Colonic mucosa (tissue), 4 donors: ENCODE measurements at regions not wholly inside any gene's neighbourhood (a gene's known extent, or its start where the extent isn't known, plus 50 kb on each side); places are given as distances from the start of the nearest gene placed in this dataset.

Experiments
- DNase-seq: peaks from one replicate; pipeline ENCODE4 v3.0.0-alpha.2; 2020
- H3K27ac ChIP-seq: fragments of 200-600 bp; one replicate; pipeline ENCODE4 v1.8.0; 2021
- H3K27me3 ChIP-seq: fragments of 200-600 bp; one replicate; pipeline ENCODE4 v1.8.0; 2021
- H3K36me3 ChIP-seq: fragments of 200-600 bp; one replicate; pipeline ENCODE4 v1.8.0; 2021
- H3K4me1 ChIP-seq: fragments of 200-600 bp; one replicate; pipeline ENCODE4 v1.8.0; 2021; ENCODE audit warnings: mild to moderate bottlenecking
- H3K4me3 ChIP-seq: fragments of 200-600 bp; one replicate; pipeline ENCODE4 v1.8.0; 2021
- H3K9ac ChIP-seq, 2 donors: one replicate each; pipeline ENCODE4 v1.7.0; 2013; ENCODE audit warnings: control low read depth in 2 of 2, low read depth in 2 of 2, low read length in 2 of 2
- H3K9me3 ChIP-seq: fragments of 200-600 bp; one replicate; pipeline ENCODE4 v1.8.0; 2021
- CTCF ChIP-seq: fragments of 200-600 bp; IDR thresholded peaks from one replicate; pipeline ENCODE4 v1.8.0; 2022; ENCODE audit warnings: antibody characterized with exemption, mild to moderate bottlenecking
- intact Hi-C: fragments of 100-400 bp; cut with DNase I; formaldehyde crosslinking; loops from one replicate; pipeline ENCODE4 v1.14.1; 2022
- donor health status: healthy.
- donor health status: DM: no; HTN: no; CAD: no.
- donor health status: DM: no; HTN: no; CAD: no.

- intact Hi-C loops: no loop called here
Measured at GRCh38 chr17:71980171-71980570, 140.6 kb upstream of the SOX9 start.

GRCh38 chr17:71983828-71984227 lies 137.0 kb upstream of the SOX9 start:
- Histone ChIP-seq H3K36me3 (no peaks in the 10 kb centered on the region), H3K9me3 (no peaks in the 10 kb centered on the region), H3K9ac (no peak overlapping the region), H3K4me3 (no peak overlapping the region), H3K27me3 (no peaks in the 10 kb centered on the region), H3K4me1 (no peaks in the 10 kb centered on the region), H3K27ac (no peak overlapping the region)
- DNase-seq: no peak
- intact Hi-C loops: no loop called here
- no peak for TF ChIP-seq CTCF

More at GRCh38 chr17:71980171-71980570, 140.6 kb upstream of the SOX9 start:
- Histone ChIP-seq H3K4me1 (no peaks in the 10 kb centered on the region), H3K9ac (no peak overlapping the region), H3K4me3 (no peak overlapping the region), H3K27me3 (no peaks in the 10 kb centered on the region), H3K27ac (no peak overlapping the region), H3K36me3 (no peaks in the 10 kb centered on the region), H3K9me3 (no peaks in the 10 kb centered on the region)
- TF ChIP-seq CTCF: no peak
- DNase-seq: no peak

GRCh38 chr17:71985111-71986039 lies 135.4 kb upstream of the SOX9 start:
- TF ChIP-seq CTCF: no peak
- H3K4me1 ChIP-seq: no peaks in the 10 kb centered on the region
- intact Hi-C loops: no loop called here
- no peak overlapping the region for H3K27ac ChIP-seq
- no peak for DNase-seq
- H3K9ac ChIP-seq: no peak overlapping the region
- H3K27me3 ChIP-seq: no peaks in the 10 kb centered on the region
- no peak overlapping the region for H3K4me3 ChIP-seq
- no peaks in the 10 kb centered on the region for H3K9me3 ChIP-seq
- no peaks in the 10 kb centered on the region for H3K36me3 ChIP-seq

GRCh38 chr17:71986886-71987285 lies 133.9 kb upstream of the SOX9 start:
- Histone ChIP-seq H3K9me3 (no peaks in the 10 kb centered on the region), H3K4me3 (no peak overlapping the region), H3K4me1 (no peaks in the 10 kb centered on the region), H3K9ac (no peak overlapping the region), H3K27ac (no peak overlapping the region), H3K36me3 (no peaks in the 10 kb centered on the region), H3K27me3 (no peaks in the 10 kb centered on the region)
- no peak for DNase-seq
- intact Hi-C loops: no loop called here
- TF ChIP-seq CTCF: no peak

GRCh38 chr17:71987634-71988033 lies 133.2 kb upstream of the SOX9 start:
- no peak overlapping the region for H3K4me3 ChIP-seq
- H3K4me1 ChIP-seq: no peaks in the 10 kb centered on the region
- intact Hi-C loops: no loop called here
- no peaks in the 10 kb centered on the region for H3K9me3 ChIP-seq
- no peak for DNase-seq
- H3K9ac ChIP-seq: no peak overlapping the region
- no peak for TF ChIP-seq CTCF
- H3K27ac ChIP-seq: no peak overlapping the region
- H3K36me3 ChIP-seq: no peaks in the 10 kb centered on the region
- H3K27me3 ChIP-seq: no peaks in the 10 kb centered on the region
